HepG2 (cell line): ENCODE measurements at regions not wholly inside any gene's neighbourhood (a gene's known extent, or its start where the extent isn't known, plus 50 kb on each side); places are given as distances from the start of the nearest gene placed in this dataset.

Experiments used
- ATAC-seq: fragments of 200-7000 bp; cut with Tn5 transposase; 3 replicates; pipeline ENCODE4 v1.9.1; 2020; ENCODE audit warnings: mild to moderate bottlenecking, moderate library complexity
- BruUV-seq: library from RNA; stranded (reverse); fragments of 400-500 nt; replicated peaks from 2 replicates; lab custom pipeline; 2021; lab: Mats Ljungman, UMichigan
- CTCF ChIA-PET: fragments of 300-600 bp; formaldehyde crosslinking; extraction: SDS; loops from one replicate; lab custom pipeline; 2021; ENCODE audit warnings: low total read pairs, inconsistent platforms, low intra/inter-chr PET ratio; lab: Yijun Ruan, JAX
- POLR2A ChIA-PET: fragments of 350-600 bp; sonication (Branson Sonifier 250); formaldehyde crosslinking; loops from one replicate; lab custom pipeline; 2020; ENCODE audit warnings: antibody characterized with exemption, inconsistent platforms; lab: Yijun Ruan, JAX
- DNase-seq: peaks from one replicate; pipeline ENCODE4 v3.0.0-alpha.2; 2015; ENCODE audit warnings: low spot score
- FAIRE-seq: peaks from 3 replicates; lab custom pipeline; 2011; peaks lifted over from hg19 to GRCh38; lab: Jason Lieb, UNC
- H2AFZ ChIP-seq: one replicate; pipeline ENCODE4 v1.6.1; 2011; ENCODE audit warnings: low read length, inconsistent platforms
- H3K27ac ChIP-seq: fragments of 300-600 bp; 3 replicates; pipeline ENCODE4 v1.8.0; 2011; ENCODE audit warnings: mixed run types, mild to moderate bottlenecking, mixed read lengths, low read length, inconsistent platforms; ENCODE audit not compliant: insufficient read depth; ENCODE audit errors: extremely low read length
- H3K27me3 ChIP-seq, 2 experiments: fragments of 200-600 bp in 1 of 2; 2 replicates in 1 of 2; 3 replicates in 1 of 2; pipeline versions ENCODE4 v1.6.0 to v1.8.0; 2011; ENCODE audit warnings: low read length in 2 of 2, mild to moderate bottlenecking in 2 of 2, moderate library complexity in 2 of 2, inconsistent platforms in 1 of 2; ENCODE audit not compliant: insufficient read depth in 2 of 2, control insufficient read depth in 1 of 2
- H3K36me3 ChIP-seq, 2 experiments: fragments of 200-600 bp in 1 of 2; replicated peaks in 1 of 2; 2 replicates in 1 of 2; 3 replicates in 1 of 2; pipeline versions ENCODE4 v1.5.1 to v1.8.0; 2011; ENCODE audit warnings: low read length in 2 of 2, inconsistent platforms in 1 of 2; ENCODE audit not compliant: insufficient read depth in 2 of 2, control insufficient read depth in 1 of 2
- H3K4me1 ChIP-seq: 2 replicates; pipeline ENCODE4 v1.5.1; 2012; ENCODE audit warnings: low read length, inconsistent platforms; ENCODE audit not compliant: insufficient read depth
- H3K4me2 ChIP-seq: 2 replicates; pipeline ENCODE4 v1.6.0; 2011; ENCODE audit warnings: low read depth, low read length, inconsistent platforms
- H3K4me3 ChIP-seq, 3 experiments: fragments of 200-600 bp in 1 of 3; sonication (generic), shearing (Covaris generic) in 1 of 3; replicated peaks in 1 of 3; 2 replicates each; pipeline ENCODE4 v1.5.1; 2011 to 2016; ENCODE audit warnings: low read length in 3 of 3, inconsistent platforms in 2 of 3, low read depth in 2 of 3, mild to moderate bottlenecking in 2 of 3, control low read depth in 1 of 3, mixed read lengths in 1 of 3; ENCODE audit not compliant: insufficient read depth in 1 of 3
- H3K79me2 ChIP-seq: one replicate; pipeline ENCODE4 v1.6.1; 2011; ENCODE audit warnings: low read length, inconsistent platforms; ENCODE audit not compliant: insufficient read depth
- H3K9ac ChIP-seq: 2 replicates; pipeline ENCODE4 v1.6.0; 2011; ENCODE audit warnings: mild to moderate bottlenecking, low read depth, low read length, inconsistent platforms; ENCODE audit not compliant: insufficient read depth
- H3K9me3 ChIP-seq: 2 replicates; pipeline ENCODE4 v1.5.1; 2012; ENCODE audit warnings: mild to moderate bottlenecking, low read length
- H4K20me1 ChIP-seq: 2 replicates; pipeline ENCODE4 v1.6.0; 2011; ENCODE audit warnings: inconsistent platforms, mild to moderate bottlenecking, low read length, moderate library complexity; ENCODE audit not compliant: insufficient read depth
- CAMTA2 ChIP-seq: sonication (generic); formaldehyde crosslinking; IDR thresholded peaks from 2 replicates; pipeline ENCODE4 v1.4.0; 2020; ENCODE audit warnings: mild to moderate bottlenecking, missing genetic modification reagents, borderline replicate concordance
- HIVEP1 ChIP-seq: sonication (generic); formaldehyde crosslinking; IDR thresholded peaks from 2 replicates; pipeline ENCODE4 v1.4.0; 2020; ENCODE audit warnings: mild to moderate bottlenecking, missing genetic modification reagents
- NR2C2 ChIP-seq: sonication (generic); formaldehyde crosslinking; IDR thresholded peaks from 2 replicates; pipeline ENCODE4 v1.4.0; 2020; ENCODE audit warnings: missing genetic modification reagents, mild to moderate bottlenecking, moderate library complexity, borderline replicate concordance
- REL ChIP-seq: sonication (generic); formaldehyde crosslinking; conservative IDR thresholded peaks from 2 replicates; pipeline ENCODE4 v1.8.0; 2022; ENCODE audit warnings: mild to moderate bottlenecking, missing genetic modification reagents, moderate library complexity
- SNAI1 ChIP-seq: sonication (generic); formaldehyde crosslinking; IDR thresholded peaks from 2 replicates; pipeline ENCODE4 v1.5.0; 2020; ENCODE audit warnings: mild to moderate bottlenecking, missing genetic modification reagents, borderline replicate concordance
- SNAPC2 ChIP-seq: sonication (generic); formaldehyde crosslinking; IDR thresholded peaks from 2 replicates; pipeline ENCODE4 v1.8.1; 2022; ENCODE audit warnings: mild to moderate bottlenecking, missing genetic modification reagents
- ZNF446 ChIP-seq: sonication (generic); formaldehyde crosslinking; IDR thresholded peaks from 2 replicates; pipeline ENCODE4 v1.5.0; 2020; ENCODE audit warnings: mild to moderate bottlenecking, missing genetic modification reagents
- ZNF670 ChIP-seq: sonication (generic); formaldehyde crosslinking; IDR thresholded peaks from 2 replicates; pipeline ENCODE4 v1.8.0; 2022; ENCODE audit warnings: mild to moderate bottlenecking, missing genetic modification reagents, borderline replicate concordance
- ZNF672 ChIP-seq: sonication (generic); formaldehyde crosslinking; IDR thresholded peaks from 2 replicates; pipeline ENCODE4 v1.8.1; 2022; ENCODE audit warnings: missing genetic modification reagents
- WGBS: methylation state at CpG from one replicate; pipeline ENCODE4 v1.1.6; 2017; ENCODE audit warnings: low lambda C conversion rate; 5-methylcytosine and 5-hydroxymethylcytosine counted together
- in situ Hi-C: cut with HindIII; loops from 2 replicates; pipeline ENCODE4 v1.10.0; 2017; ENCODE audit warnings: low pct_unique_long_range_greater_than_20kb; ENCODE audit not compliant: extremely low pct_ligation_motif_present
- intact Hi-C: fragments of 100-400 bp; cut with micrococcal nuclease; formaldehyde crosslinking; loops from one replicate; pipeline ENCODE4 v1.10.0; 2022; ENCODE audit not compliant: unreplicated experiment
- TF ChIP-seq, protein P1 (sequence below): sonication (generic); formaldehyde crosslinking; IDR thresholded peaks from 2 replicates; pipeline ENCODE4 v1.5.1; 2020; ENCODE audit warnings: missing genetic modification reagents, mild to moderate bottlenecking, borderline replicate concordance
- TF ChIP-seq, protein P2 (sequence below): sonication (generic); formaldehyde crosslinking; IDR thresholded peaks from 2 replicates; pipeline ENCODE4 v1.5.0; 2020; ENCODE audit warnings: mild to moderate bottlenecking, low read depth, missing genetic modification reagents, borderline replicate concordance
- TF ChIP-seq, protein P3 (sequence below), 2 experiments: sonication (generic) in 1 of 2; formaldehyde crosslinking in 1 of 2; IDR thresholded peaks; 2 replicates each; pipeline versions ENCODE4 v1.5.1 to v1.6.1; 2011 to 2020; ENCODE audit warnings: borderline replicate concordance in 1 of 2, low read depth in 1 of 2, low read length in 1 of 2, mild to moderate bottlenecking in 1 of 2, missing genetic modification reagents in 1 of 2, moderate library complexity in 1 of 2
- TF ChIP-seq, protein P4 (sequence below): sonication (generic); formaldehyde crosslinking; IDR thresholded peaks from 2 replicates; pipeline ENCODE4 v1.8.0; 2022; ENCODE audit warnings: mild to moderate bottlenecking, missing genetic modification reagents, moderate library complexity

DNA sequence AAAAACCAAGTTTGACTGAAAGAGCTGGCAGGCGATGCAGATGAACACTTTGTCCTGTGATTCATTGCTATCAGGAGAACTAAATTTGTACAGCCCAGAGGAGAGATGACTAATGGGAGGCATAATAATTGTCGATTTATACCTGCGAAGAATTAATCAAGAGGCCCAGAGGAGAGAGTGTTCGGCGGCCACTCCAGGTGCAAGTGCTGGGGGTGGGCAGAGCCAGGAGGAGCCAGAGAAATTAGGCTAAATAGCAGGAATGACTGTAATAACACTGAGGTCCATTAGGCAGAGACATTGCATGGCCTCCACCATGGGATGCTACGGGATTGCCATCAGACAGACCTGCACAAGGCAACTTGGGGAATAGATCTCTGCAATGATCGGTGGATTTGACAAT, 107.7 kb upstream of the UQCRFS1 start:
- ChIA-PET CTCF (no interaction called here), POLR2A (no interaction called here)
- Histone ChIP-seq H3K4me3 (no peak overlapping the region), H3K27ac (no peak overlapping the region), H3K36me3 (no peaks in the 10 kb centered on the region), H3K4me2 (no peak overlapping the region), H3K9me3 (no peaks in the 10 kb centered on the region), H4K20me1 (no peaks in the 10 kb centered on the region), H3K9ac (no peak overlapping the region), H2AFZ (no peak overlapping the region), H3K4me1 (no peaks in the 10 kb centered on the region), H3K79me2 (no peaks in the 10 kb centered on the region), H3K27me3 (peaks cover 0 to 5% of the 10 kb centered on the region in 2 experiments; a peak in 1 of 5 replicates)
- intact Hi-C loops, result no loop called here
- WGBS, result 25% methylated on average over 7 of the region's 7 CpGs
- no TSS peak for BruUV-seq
- in situ Hi-C loops, result no loop called here
- ATAC-seq (no peak), FAIRE-seq (no peak), DNase-seq (no peak)
- no peak for TF ChIP-seq REL (CRISPR knock-in tag)
- no peak for TF ChIP-seq NR2C2 (CRISPR knock-in tag)
- no peak for TF ChIP-seq CAMTA2 (CRISPR knock-in tag)
- TF ChIP-seq ZNF446 (CRISPR knock-in tag), result no peak

DNA sequence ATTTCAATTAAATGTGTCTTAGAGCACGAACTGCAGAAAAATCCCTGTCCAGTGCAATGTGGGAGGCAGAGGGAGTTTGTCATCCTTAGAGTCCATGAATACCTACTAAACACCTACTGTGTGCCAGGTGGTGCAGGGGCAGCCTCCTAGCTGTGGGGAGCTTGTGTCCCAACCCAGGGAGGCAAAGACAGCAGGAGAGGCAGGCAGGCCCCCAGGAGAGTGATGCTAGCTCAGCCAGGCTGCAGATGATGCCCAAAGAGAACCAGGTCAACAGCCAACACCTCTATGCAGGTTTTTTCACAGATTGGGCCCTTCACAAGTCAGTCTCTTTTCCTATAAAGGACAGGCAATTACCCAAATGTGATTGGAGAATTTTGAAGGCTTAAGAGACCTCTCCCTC, 108.2 kb upstream of the UQCRFS1 start:
- CTCF ChIA-PET, result no interaction called here
- Histone ChIP-seq H3K27ac (no peak overlapping the region), H3K4me2 (no peak overlapping the region), H4K20me1 (no peaks in the 10 kb centered on the region), H3K4me1 (no peaks in the 10 kb centered on the region), H3K4me3 (no peak overlapping the region), H2AFZ (no peak overlapping the region), H3K27me3 (peaks cover 0 to 5% of the 10 kb centered on the region in 2 experiments; a peak in 1 of 5 replicates), H3K36me3 (no peaks in the 10 kb centered on the region), H3K79me2 (no peaks in the 10 kb centered on the region), H3K9me3 (no peaks in the 10 kb centered on the region), H3K9ac (no peak overlapping the region)
- BruUV-seq, result no TSS peak
- WGBS, result 0% methylated on average over 1 of the region's 1 CpG
- ATAC-seq, result no peak
- intact Hi-C loops (no loop called here), in situ Hi-C loops (no loop called here)
- FAIRE-seq, result no peak
- DNase-seq, result no peak
- POLR2A ChIA-PET, result no interaction called here
- TF ChIP-seq, protein P1, sequence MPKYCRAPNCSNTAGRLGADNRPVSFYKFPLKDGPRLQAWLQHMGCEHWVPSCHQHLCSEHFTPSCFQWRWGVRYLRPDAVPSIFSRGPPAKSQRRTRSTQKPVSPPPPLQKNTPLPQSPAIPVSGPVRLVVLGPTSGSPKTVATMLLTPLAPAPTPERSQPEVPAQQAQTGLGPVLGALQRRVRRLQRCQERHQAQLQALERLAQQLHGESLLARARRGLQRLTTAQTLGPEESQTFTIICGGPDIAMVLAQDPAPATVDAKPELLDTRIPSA (CRISPR knock-in tag), result no peak
- TF ChIP-seq HIVEP1 (CRISPR knock-in tag), result no peak
- no peak for TF ChIP-seq ZNF672 (CRISPR knock-in tag)
- TF ChIP-seq, protein P2, sequence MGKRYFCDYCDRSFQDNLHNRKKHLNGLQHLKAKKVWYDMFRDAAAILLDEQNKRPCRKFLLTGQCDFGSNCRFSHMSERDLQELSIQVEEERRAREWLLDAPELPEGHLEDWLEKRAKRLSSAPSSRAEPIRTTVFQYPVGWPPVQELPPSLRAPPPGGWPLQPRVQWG (CRISPR knock-in tag), result no peak
- TF ChIP-seq ZNF670 (CRISPR knock-in tag), result no peak
- TF ChIP-seq SNAI1 (CRISPR knock-in tag), result no peak
- TF ChIP-seq, protein P3, sequence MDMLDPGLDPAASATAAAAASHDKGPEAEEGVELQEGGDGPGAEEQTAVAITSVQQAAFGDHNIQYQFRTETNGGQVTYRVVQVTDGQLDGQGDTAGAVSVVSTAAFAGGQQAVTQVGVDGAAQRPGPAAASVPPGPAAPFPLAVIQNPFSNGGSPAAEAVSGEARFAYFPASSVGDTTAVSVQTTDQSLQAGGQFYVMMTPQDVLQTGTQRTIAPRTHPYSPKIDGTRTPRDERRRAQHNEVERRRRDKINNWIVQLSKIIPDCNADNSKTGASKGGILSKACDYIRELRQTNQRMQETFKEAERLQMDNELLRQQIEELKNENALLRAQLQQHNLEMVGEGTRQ (IDR thresholded peaks at IDR 0.05; ENCODE audit: low read depth, low read length), result no peak
- TF ChIP-seq, protein P3 (CRISPR knock-in tag; IDR thresholded peaks at IDR 0.05; ENCODE audit: borderline replicate concordance), result no peak
- TF ChIP-seq SNAPC2 (CRISPR knock-in tag), result no peak
- TF ChIP-seq, protein P4, sequence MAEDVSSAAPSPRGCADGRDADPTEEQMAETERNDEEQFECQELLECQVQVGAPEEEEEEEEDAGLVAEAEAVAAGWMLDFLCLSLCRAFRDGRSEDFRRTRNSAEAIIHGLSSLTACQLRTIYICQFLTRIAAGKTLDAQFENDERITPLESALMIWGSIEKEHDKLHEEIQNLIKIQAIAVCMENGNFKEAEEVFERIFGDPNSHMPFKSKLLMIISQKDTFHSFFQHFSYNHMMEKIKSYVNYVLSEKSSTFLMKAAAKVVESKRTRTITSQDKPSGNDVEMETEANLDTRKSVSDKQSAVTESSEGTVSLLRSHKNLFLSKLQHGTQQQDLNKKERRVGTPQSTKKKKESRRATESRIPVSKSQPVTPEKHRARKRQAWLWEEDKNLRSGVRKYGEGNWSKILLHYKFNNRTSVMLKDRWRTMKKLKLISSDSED, result no peak
